GM23338 (cell line): ENCODE measurements at regions not wholly inside any gene's neighbourhood (a gene's known extent, or its start where the extent isn't known, plus 50 kb on each side); places are given as distances from the start of the nearest gene placed in this dataset. TPM values are rescaled to one million over a fixed set of nuclear protein-coding genes. Genes with fewer than 3 reads are reported as not detected.
A peak's percentile ranks its signal among the peaks of the same experiment; 100 is the strongest.

ENCODE experiments used
- EZH2 ChIP-seq: fragments of 200-600 bp; sonication (generic); IDR thresholded peaks from one replicate; pipeline ENCODE4 v1.8.0; 2017; ENCODE audit warnings: antibody characterized with exemption, mild to moderate bottlenecking, low read depth; ENCODE audit not compliant: unreplicated experiment
- small RNA-seq: library from RNA; depleted of rRNA; stranded (forward); fragments of <200 nt; gene quantifications from one replicate; pipeline ENCODE3, GENCODE V24; 2014; ENCODE audit warnings: low replicate concordance
- TF ChIP-seq, protein P1 (sequence below): IDR thresholded peaks from 2 replicates; pipeline ENCODE4 v1.6.1; 2016; ENCODE audit warnings: antibody characterized with exemption
- TF ChIP-seq, protein P2 (sequence below), 2 experiments: fragments of 200-600 bp in 1 of 2; sonication (generic) in 1 of 2; conservative IDR thresholded peaks; 2 replicates each; pipeline versions ENCODE4 v1.5.1 to v1.6.1; 2016 to 2017; ENCODE audit warnings: antibody characterized with exemption in 2 of 2, low read depth in 2 of 2, mild to moderate bottlenecking in 2 of 2, moderate library complexity in 1 of 2

DNA sequence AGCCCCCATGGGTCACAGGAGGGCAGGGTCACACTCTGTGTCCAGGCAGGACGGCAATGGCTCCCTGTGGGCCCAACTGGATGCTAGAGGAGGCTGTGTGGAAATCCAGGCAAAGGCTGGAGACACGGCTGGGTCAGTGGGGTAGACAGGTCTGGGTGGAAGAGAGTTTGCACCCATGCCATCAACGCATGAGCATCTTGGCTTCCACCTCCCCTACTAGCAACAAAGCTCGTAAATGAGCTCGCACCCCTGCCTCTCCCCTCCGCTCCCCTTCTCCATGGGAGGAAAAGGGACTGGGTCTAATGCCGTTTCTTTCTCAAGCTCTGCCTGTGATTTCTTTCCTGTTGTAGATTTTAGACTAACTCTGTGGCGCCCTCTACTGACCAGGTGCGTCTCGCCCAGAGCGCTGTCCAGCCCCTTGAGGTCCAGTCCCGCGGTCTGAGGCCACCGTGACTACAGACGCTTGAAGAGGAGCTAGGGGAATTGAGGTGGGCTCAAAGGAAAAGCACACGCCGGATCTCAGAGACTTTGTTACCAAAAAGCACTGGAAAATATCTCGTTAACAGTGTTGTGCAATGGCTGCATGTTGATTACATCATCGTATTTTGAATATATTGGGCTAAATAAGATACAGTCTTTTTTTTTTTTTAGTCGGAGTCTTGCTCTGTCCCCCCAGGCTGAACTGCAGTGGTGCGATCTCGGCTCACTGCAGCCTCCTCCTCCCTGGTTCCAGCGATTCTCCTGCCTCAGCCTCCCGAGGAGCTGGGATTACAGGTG, 50.7 kb upstream of the USP29 start (continued):
- TF ChIP-seq, protein P1, sequence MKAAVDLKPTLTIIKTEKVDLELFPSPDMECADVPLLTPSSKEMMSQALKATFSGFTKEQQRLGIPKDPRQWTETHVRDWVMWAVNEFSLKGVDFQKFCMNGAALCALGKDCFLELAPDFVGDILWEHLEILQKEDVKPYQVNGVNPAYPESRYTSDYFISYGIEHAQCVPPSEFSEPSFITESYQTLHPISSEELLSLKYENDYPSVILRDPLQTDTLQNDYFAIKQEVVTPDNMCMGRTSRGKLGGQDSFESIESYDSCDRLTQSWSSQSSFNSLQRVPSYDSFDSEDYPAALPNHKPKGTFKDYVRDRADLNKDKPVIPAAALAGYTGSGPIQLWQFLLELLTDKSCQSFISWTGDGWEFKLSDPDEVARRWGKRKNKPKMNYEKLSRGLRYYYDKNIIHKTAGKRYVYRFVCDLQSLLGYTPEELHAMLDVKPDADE = no peak
- TF ChIP-seq, protein P2, sequence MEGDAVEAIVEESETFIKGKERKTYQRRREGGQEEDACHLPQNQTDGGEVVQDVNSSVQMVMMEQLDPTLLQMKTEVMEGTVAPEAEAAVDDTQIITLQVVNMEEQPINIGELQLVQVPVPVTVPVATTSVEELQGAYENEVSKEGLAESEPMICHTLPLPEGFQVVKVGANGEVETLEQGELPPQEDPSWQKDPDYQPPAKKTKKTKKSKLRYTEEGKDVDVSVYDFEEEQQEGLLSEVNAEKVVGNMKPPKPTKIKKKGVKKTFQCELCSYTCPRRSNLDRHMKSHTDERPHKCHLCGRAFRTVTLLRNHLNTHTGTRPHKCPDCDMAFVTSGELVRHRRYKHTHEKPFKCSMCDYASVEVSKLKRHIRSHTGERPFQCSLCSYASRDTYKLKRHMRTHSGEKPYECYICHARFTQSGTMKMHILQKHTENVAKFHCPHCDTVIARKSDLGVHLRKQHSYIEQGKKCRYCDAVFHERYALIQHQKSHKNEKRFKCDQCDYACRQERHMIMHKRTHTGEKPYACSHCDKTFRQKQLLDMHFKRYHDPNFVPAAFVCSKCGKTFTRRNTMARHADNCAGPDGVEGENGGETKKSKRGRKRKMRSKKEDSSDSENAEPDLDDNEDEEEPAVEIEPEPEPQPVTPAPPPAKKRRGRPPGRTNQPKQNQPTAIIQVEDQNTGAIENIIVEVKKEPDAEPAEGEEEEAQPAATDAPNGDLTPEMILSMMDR (conservative IDR thresholded peaks at IDR 0.05; ENCODE audit: low read depth in 2 of 2) = peak; percentile 25 to 44; a peak in 3 of 4 replicates
- no peak for TF ChIP-seq EZH2

Small RNA genes in the stretch of these regions (small RNA-seq; reads per million reads assigned to genes)
- gene AC044792.1 = not detected
